Lower leg skin (tissue), 4 donors: ENCODE measurements at regions not wholly inside any gene's neighbourhood (a gene's known extent, or its start where the extent isn't known, plus 50 kb on each side); places are given as distances from the start of the nearest gene placed in this dataset.
A peak's percentile ranks its signal among the peaks of the same experiment; 100 is the strongest.
"Not testable (repeated sequence)": the region's sequence is repeated elsewhere in the genome, so short reads cannot be mapped to it uniquely, and the experiment has no call there.

ENCODE experiments used
- DNase-seq, 2 donors: peaks; one replicate each; pipeline ENCODE4 v3.0.0-alpha.2; 2019; ENCODE audit warnings: low spot score in 2 of 2
- H3K4me3 ChIP-seq: fragments of 200-600 bp; sonication (generic); 2 replicates; pipeline ENCODE4 v1.5.1; 2017; ENCODE audit warnings: mild to moderate bottlenecking, low read depth; ENCODE audit not compliant: poor library complexity, severe bottlenecking
- CTCF ChIP-seq, 3 donors: fragments of 450-650 bp; IDR thresholded peaks; one replicate each; pipeline ENCODE4 v1.5.1; 2016; ENCODE audit warnings: antibody characterized with exemption in 3 of 3, mild to moderate bottlenecking in 3 of 3, moderate library complexity in 2 of 3
- POLR2A ChIP-seq, 2 donors: fragments of 450-650 bp; IDR thresholded peaks; one replicate each; pipeline ENCODE4 v1.6.1; 2016 to 2017; ENCODE audit warnings: antibody characterized with exemption in 2 of 2, mild to moderate bottlenecking in 1 of 2, moderate library complexity in 1 of 2
- WGBS, 2 donors: methylation state at CpG; one replicate each; pipeline ENCODE4 v1.1.5; 2018; 5-methylcytosine and 5-hydroxymethylcytosine counted together
- intact Hi-C: fragments of 100-400 bp; cut with DNase I; formaldehyde crosslinking; loops from one replicate; pipeline ENCODE4 v1.15.0; 2023; ENCODE audit warnings: low total_unique reads

- TF ChIP-seq CTCF (IDR thresholded peaks at IDR 0.05) (no peak), POLR2A (IDR thresholded peaks at IDR 0.05) (no peak)
- DNase-seq, result no peak
- intact Hi-C loops, result no loop called here
Measured at GRCh38 chr11:80719292-80719646, 1278.4 kb upstream of the TENM4 start.

GRCh38 chr11:80718611-80719291 is 1277.9 kb upstream of the TENM4 start:
- no peak for DNase-seq
- H3K4me3 ChIP-seq, result no peak overlapping the region
- TF ChIP-seq POLR2A (IDR thresholded peaks at IDR 0.05), result no peak
- TF ChIP-seq CTCF (IDR thresholded peaks at IDR 0.05), result no peak
- WGBS, 2 donors, result 69 to 75% methylated on average over 2 of the region's 2 CpGs
- intact Hi-C loops, result no loop called here

More at GRCh38 chr11:80719292-80719646, 1278.4 kb upstream of the TENM4 start:
- no peak overlapping the region for H3K4me3 ChIP-seq

GRCh38 chr11:80702264-80702663 is 1261.4 kb upstream of the TENM4 start:
- no peak for TF ChIP-seq CTCF (IDR thresholded peaks at IDR 0.05)
- no peak for TF ChIP-seq POLR2A (IDR thresholded peaks at IDR 0.05)
- DNase-seq, result no peak
- H3K4me3 ChIP-seq, result no peak overlapping the region
- intact Hi-C loops, result no loop called here
- WGBS, 2 donors, result 62 to 65% methylated on average over 2 of the region's 2 CpGs

GRCh38 chr11:80700386-80700785 is 1259.6 kb upstream of the TENM4 start:
- H3K4me3 ChIP-seq, result no peak overlapping the region
- intact Hi-C loops, result no loop called here
- DNase-seq, result no peak
- WGBS, 2 donors, result 66 to 70% methylated on average over 4 of the region's 4 CpGs
- no peak for TF ChIP-seq POLR2A (IDR thresholded peaks at IDR 0.05)
- TF ChIP-seq CTCF (IDR thresholded peaks at IDR 0.05), result no peak

- DNase-seq, result peak in 1 of 2 donors; percentile 80
- H3K4me3 ChIP-seq, intact Hi-C loops: not testable (repeated sequence)
- WGBS, 2 donors, result 56 to 73% methylated on average over 16 of the region's 16 CpGs
Measured at GRCh38 chr11:80699406-80700177, 1258.8 kb upstream of the TENM4 start.

- H3K4me3 ChIP-seq, result no peak overlapping the region
- WGBS, 2 donors, result 38 to 46% methylated on average over 1 of the region's 1 CpG
- TF ChIP-seq CTCF (IDR thresholded peaks at IDR 0.05) (no peak), POLR2A (IDR thresholded peaks at IDR 0.05) (no peak)
- intact Hi-C loops, result no loop called here
- DNase-seq, result peak in 1 of 2 donors; percentile 20
Measured at GRCh38 chr11:80698637-80699036, 1257.8 kb upstream of the TENM4 start.
